Lower leg skin (tissue), 3 donors: ENCODE measurements at regions not wholly inside any gene's neighbourhood (a gene's known extent, or its start where the extent isn't known, plus 50 kb on each side); places are given as distances from the start of the nearest gene placed in this dataset.

Experiments
- CTCF ChIP-seq, 3 donors: fragments of 450-650 bp; IDR thresholded peaks; one replicate each; pipeline ENCODE4 v1.5.1; 2016; ENCODE audit warnings: antibody characterized with exemption in 3 of 3, mild to moderate bottlenecking in 3 of 3, moderate library complexity in 2 of 3
- POLR2A ChIP-seq, 2 donors: fragments of 450-650 bp; IDR thresholded peaks; one replicate each; pipeline ENCODE4 v1.6.1; 2016 to 2017; ENCODE audit warnings: antibody characterized with exemption in 2 of 2, mild to moderate bottlenecking in 1 of 2, moderate library complexity in 1 of 2

DNA sequence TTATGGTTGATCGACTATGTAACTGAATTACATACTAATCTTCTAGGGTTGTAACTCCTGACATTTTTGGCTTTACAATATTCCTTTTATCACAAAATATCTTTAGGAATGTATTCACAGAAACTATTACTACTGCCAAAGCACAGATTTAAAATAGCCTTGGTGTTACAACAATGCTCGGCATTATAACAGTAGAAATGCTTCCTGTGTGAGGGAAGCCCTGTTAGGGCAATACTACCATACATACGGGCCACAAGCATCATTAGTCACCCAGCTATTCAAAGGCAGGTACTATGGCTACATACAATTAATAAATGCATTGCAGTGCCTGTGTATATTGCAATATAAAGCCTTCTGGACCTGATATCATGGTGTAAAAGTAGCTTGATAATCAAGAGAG lies 517.8 kb downstream of the C12orf50 start:
- TF ChIP-seq CTCF (IDR thresholded peaks at IDR 0.05) (no peak), POLR2A (IDR thresholded peaks at IDR 0.05) (no peak)
